NCI-H2227 (cell line): ENCODE measurements at regions not wholly inside any gene's neighbourhood (a gene's known extent, or its start where the extent isn't known, plus 50 kb on each side); places are given as distances from the start of the nearest gene placed in this dataset.

ENCODE experiments used
- DNase-seq: peaks from one replicate; lab custom pipeline; 2025; ENCODE audit not compliant: unreplicated experiment; lab: John Stamatoyannopoulos, UW

- no peak for DNase-seq
These were observed 213.2 kb upstream of the RHOBTB1 start for GRCh38 chr10:61157182-61157581.

- no peak for DNase-seq
These were observed 209.8 kb upstream of the RHOBTB1 start for GRCh38 chr10:61153771-61154170.

GRCh38 chr10:61151059-61151458, 207.1 kb upstream of the RHOBTB1 start:
- DNase-seq: no peak

GRCh38 chr10:61148451-61148850, 204.5 kb upstream of the RHOBTB1 start:
- DNase-seq: no peak

- no peak for DNase-seq
These were observed 199.0 kb upstream of the RHOBTB1 start for GRCh38 chr10:61142987-61143386.

- DNase-seq: peak; percentile 78
These were observed 196.9 kb upstream of the RHOBTB1 start for GRCh38 chr10:61140765-61141392.

- peak; percentile 10 for DNase-seq
These were observed 195.6 kb upstream of the RHOBTB1 start for GRCh38 chr10:61139592-61139953.

- no peak for DNase-seq
These were observed 195.0 kb upstream of the RHOBTB1 start for GRCh38 chr10:61138708-61139591.

GRCh38 chr10:61136139-61136538, 192.2 kb upstream of the RHOBTB1 start:
- DNase-seq: no peak

- DNase-seq: no peak
These were observed 191.3 kb upstream of the RHOBTB1 start for GRCh38 chr10:61135276-61135721.

GRCh38 chr10:61130366-61130765, 186.4 kb upstream of the RHOBTB1 start:
- DNase-seq: no peak

GRCh38 chr10:61128196-61128595, 184.2 kb upstream of the RHOBTB1 start:
- no peak for DNase-seq

GRCh38 chr10:61125560-61126170, 181.7 kb upstream of the RHOBTB1 start:
- DNase-seq: no peak

- no peak for DNase-seq
These were observed 181.0 kb upstream of the RHOBTB1 start for GRCh38 chr10:61124756-61125530.

GRCh38 chr10:61120805-61121204, 176.8 kb upstream of the RHOBTB1 start:
- DNase-seq: no peak

GRCh38 chr10:61119573-61119972, 175.6 kb upstream of the RHOBTB1 start:
- DNase-seq: no peak

- no peak for DNase-seq
These were observed 171.9 kb upstream of the RHOBTB1 start for GRCh38 chr10:61115897-61116296.

- DNase-seq: no peak
These were observed 168.8 kb upstream of the RHOBTB1 start for GRCh38 chr10:61112771-61113170.

- DNase-seq: no peak
These were observed 167.0 kb upstream of the RHOBTB1 start for GRCh38 chr10:61110936-61111335.

- no peak for DNase-seq
These were observed 166.3 kb upstream of the RHOBTB1 start for GRCh38 chr10:61110188-61110844.

- DNase-seq: no peak
These were observed 164.9 kb upstream of the RHOBTB1 start for GRCh38 chr10:61108915-61109314.
